Left cardiac atrium (tissue), 4 donors: ENCODE measurements at regions not wholly inside any gene's neighbourhood (a gene's known extent, or its start where the extent isn't known, plus 50 kb on each side); places are given as distances from the start of the nearest gene placed in this dataset.
"Not testable (repeated sequence)": the region's sequence is repeated elsewhere in the genome, so short reads cannot be mapped to it uniquely, and the experiment has no call there.

Experiments used
- ATAC-seq, 2 donors: fragments of 200-7000 bp; cut with Tn5 transposase; one replicate each; pipeline ENCODE4 v1.9.1; 2020; ENCODE audit warnings: mild to moderate bottlenecking in 2 of 2, moderate library complexity in 2 of 2
- DNase-seq: peaks from one replicate; pipeline ENCODE4 v3.0.0-alpha.2; 2020
- intact Hi-C, 2 donors: fragments of 100-400 bp; cut with DNase I; formaldehyde crosslinking; loops; one replicate each; pipeline versions ENCODE4 v1.14.1 to v1.15.1; 2022 to 2023
- donor health status: DM: no; HTN: yes; CAD: no.
- donor health status: DM: no; HTN: yes; CAD: no; lungs with severe emphysema.
- donor health status: DM: yes; HTN: yes; CAD: no.
- donor health status: Dilated cardiomyopathy.

DNA sequence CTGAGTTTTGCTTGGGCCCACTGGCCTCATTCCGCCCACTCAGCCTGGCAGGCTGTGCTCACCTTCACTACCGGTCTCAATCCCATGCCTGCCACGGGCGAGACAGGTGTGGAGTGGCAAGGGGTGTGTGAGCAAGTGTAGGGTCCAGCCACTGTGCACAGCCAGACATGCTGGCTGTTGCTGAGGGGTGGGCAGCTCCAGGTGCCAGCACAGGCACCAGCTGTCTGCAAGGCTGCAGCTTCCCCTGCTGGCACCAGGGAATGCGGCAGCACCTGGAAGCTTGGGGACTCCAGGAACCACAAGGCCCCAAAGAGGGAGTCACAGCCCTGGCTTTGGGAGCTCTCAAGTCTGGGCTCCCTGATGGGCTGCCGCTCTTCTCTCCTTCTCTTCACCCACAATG lies 372.7 kb downstream of the CBLN4 start:
- DNase-seq = no peak
- ATAC-seq = no peak
- intact Hi-C loops = no loop called here

GRCh38 chr20:55629143-55629542 lies 376.2 kb downstream of the CBLN4 start:
- intact Hi-C loops, ATAC-seq, DNase-seq: not testable (repeated sequence)

DNA sequence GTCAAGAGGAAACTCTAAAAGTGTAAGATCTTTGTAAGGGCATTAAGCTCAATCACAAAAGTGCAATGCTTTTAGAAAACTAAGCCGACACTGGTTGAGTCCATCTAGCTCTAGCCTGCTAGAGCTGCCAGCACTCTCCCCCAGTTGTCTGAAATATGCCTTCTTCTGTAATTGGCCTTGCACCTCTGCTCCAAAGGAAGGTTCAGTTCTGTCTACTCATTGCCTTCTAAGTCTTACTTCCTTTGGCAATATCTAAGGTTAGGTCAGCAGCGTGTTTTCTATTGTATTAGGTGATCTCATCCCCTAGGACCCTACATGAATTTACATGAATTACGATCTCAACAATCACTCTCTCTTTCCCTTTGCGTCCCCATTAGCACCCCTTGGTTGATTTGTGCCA lies 378.6 kb downstream of the CBLN4 start:
- ATAC-seq (no peak), DNase-seq (no peak)
- intact Hi-C loops = no loop called here

GRCh38 chr20:55616367-55616766 lies 389.0 kb downstream of the CBLN4 start:
- no peak for ATAC-seq

GRCh38 chr20:55615818-55616217 lies 389.5 kb downstream of the CBLN4 start:
- DNase-seq = no peak
- ATAC-seq = no peak
- intact Hi-C loops = no loop called here

More at GRCh38 chr20:55616367-55616766, 389.0 kb downstream of the CBLN4 start:
- DNase-seq = no peak
- intact Hi-C loops = no loop called here

GRCh38 chr20:55614220-55614757 lies 391.0 kb downstream of the CBLN4 start:
- intact Hi-C loops = no loop called here
- no peak for ATAC-seq
- no peak for DNase-seq

DNA sequence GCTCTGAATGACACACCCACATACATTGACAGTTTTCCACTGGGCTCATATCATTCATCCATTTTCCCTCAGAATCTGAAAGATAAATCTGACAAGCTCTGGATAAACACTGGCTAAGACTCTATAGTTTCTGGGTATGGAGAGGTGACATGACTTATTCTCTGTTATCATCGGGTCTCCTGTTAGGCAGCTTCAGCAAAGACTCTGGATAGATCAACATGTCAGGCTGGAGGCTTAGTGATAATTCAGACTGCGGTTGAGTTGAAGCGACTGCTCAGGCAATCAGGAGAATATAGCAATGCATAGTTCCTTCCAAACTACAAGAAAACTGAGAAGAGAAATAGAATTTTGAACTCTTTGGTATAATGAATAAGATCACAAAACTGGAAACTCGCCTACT lies 394.6 kb downstream of the CBLN4 start:
- DNase-seq = no peak
- ATAC-seq = no peak
- intact Hi-C loops = no loop called here

- intact Hi-C loops = no loop called here
- DNase-seq (no peak), ATAC-seq (no peak)
Measured at GRCh38 chr20:55605594-55605993, 399.7 kb downstream of the CBLN4 start.

GRCh38 chr20:55597526-55597925 lies 407.8 kb downstream of the CBLN4 start:
- intact Hi-C loops = no loop called here

GRCh38 chr20:55596431-55596830 lies 408.9 kb downstream of the CBLN4 start:
- no peak for ATAC-seq
- intact Hi-C loops = no loop called here
- DNase-seq = no peak

More at GRCh38 chr20:55597526-55597925, 407.8 kb downstream of the CBLN4 start:
- ATAC-seq (no peak), DNase-seq (no peak)

DNA sequence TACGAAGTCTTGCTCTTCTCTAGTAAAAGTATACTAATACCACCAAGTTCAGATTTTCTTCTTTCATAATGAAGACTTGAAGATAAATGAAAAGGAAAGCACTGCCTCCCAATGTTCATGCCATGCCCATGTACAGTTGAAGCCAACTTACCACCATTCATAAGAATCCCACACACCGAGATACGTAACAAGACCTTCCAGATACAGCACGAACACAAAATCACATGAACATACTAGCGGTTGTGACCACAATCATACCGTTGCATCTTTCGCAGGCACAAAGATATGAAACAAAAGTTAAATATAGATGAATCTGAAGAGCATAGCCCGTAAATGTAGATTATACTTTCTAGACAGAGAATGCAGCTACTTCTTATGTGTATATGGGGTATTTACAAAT lies 412.5 kb downstream of the CBLN4 start:
- no peak for ATAC-seq
- intact Hi-C loops = no loop called here
- no peak for DNase-seq

DNA sequence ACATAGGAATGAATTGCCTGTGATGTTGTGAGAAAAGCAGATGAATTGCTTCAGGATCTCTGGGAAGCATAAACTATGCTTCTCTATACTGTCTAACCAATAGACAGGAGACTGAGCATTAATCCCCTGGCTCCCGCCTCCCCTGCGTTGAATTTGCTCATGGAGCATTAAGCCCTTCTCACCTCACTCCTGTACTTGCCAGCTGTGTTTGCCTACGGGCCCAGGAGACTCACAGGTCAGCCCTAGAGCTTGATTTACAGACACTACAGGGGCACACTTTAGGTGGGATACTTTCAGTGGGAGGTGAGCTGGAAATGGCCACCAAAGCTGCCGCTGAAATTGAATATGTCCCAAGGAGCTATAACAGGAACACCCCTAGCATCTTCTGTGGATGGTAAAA lies 418.7 kb downstream of the CBLN4 start:
- intact Hi-C loops = no loop called here
- ATAC-seq (no peak), DNase-seq (no peak)

DNA sequence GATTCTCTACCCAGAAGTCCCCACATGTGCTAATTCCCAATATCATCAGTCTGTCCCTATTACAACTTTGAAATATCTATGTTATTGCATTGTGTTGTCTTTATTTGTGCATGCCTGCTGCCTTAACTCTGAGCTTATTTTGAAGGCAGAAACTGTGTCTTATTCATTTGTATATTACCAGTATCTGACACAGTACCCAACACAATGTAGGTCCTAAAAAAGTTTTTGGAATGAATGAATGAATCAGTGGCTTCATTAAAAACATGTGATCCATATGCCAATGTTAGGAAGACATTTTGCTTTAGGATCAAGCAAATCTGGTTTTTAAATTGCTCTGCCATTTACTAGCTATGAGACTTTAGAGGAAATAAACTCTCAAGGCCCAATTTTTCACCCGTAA lies 420.4 kb downstream of the CBLN4 start:
- intact Hi-C loops = no loop called here
- no peak for ATAC-seq
- no peak for DNase-seq

DNA sequence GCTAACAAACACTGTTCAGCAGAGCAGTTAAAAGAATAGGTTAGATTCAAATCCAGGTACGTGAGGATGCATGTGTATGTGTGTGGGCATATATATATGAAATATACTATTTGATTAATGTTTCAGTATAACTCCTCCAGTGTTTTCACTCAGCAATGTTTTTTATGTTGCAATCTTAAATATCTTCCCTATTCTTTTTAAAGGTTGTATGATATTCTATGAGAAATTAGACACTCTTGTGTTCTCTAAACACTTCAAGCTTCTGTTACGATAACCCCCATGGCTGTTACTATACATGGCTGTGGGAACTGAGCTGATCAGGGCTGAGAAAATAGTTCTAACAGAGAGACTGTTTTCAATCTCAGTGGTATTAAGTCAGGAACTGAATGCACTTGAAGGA lies 421.0 kb downstream of the CBLN4 start:
- no peak for ATAC-seq
- DNase-seq = no peak
- intact Hi-C loops = no loop called here

GRCh38 chr20:55583036-55583435 lies 422.3 kb downstream of the CBLN4 start:
- ATAC-seq = no peak
- intact Hi-C loops = no loop called here
- DNase-seq = no peak

- intact Hi-C loops = no loop called here
- no peak for ATAC-seq
Measured at GRCh38 chr20:55582498-55582897, 422.8 kb downstream of the CBLN4 start.

DNA sequence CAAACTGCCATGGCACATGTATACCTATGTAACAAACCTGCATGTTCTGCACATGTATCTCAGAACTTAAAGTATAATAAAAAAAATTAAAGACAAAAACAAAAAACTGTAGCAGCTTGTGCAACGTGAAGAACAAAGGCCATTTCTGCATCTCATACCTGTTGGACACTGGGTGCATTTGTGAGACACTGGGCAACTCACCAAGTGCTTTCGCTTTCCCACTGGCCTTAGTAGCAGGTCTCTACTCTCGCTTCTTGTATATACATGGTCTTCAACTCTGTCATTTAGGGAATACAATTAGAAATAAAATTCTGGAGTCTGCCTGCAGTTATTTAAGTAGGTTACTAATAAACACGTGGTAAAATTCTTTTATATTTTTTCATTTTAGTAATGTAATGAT lies 423.8 kb downstream of the CBLN4 start:
- no peak for ATAC-seq
- intact Hi-C loops = no loop called here
- DNase-seq = no peak

More at GRCh38 chr20:55582498-55582897, 422.8 kb downstream of the CBLN4 start:
- DNase-seq = no peak

DNA sequence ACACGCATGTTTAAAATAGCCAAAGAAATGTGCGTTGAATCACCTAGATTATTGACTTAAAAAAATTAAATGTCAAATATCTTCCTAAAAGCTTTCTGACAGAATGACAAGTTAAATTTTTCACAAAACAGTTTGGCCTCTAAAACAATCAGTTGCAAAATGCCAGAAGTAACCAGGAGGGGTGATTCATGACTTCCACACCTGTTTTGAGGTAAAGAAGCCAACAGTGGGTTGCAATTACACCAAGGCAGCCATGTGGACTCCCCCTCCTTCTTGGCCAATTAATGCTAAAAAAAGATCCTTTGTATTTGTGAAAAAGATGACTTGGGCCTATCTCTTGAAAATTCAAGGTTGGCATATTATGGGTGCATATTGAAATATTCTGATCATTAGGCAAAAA lies 424.8 kb downstream of the CBLN4 start:
- ATAC-seq = no peak
- intact Hi-C loops = no loop called here
- no peak for DNase-seq

DNA sequence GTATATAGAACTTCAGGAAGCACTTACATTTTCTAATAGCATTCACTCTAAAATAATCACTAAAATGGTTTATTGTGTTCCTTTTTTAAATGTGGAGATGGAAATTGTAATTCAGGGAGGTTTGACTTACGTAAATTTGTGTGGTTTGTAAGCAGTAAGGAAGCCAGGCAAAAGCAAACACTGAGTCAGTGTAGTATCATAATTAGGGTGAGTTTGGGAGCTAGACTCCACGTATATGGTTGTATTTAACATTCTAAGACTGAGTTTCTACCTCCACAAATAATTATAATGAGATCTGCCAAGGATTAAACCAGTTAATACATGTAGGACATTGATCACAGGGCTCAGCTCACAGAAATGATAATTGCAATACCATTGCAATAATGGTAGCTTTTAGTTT lies 425.5 kb downstream of the CBLN4 start:
- ATAC-seq (no peak), DNase-seq (no peak)
- intact Hi-C loops = no loop called here

DNA sequence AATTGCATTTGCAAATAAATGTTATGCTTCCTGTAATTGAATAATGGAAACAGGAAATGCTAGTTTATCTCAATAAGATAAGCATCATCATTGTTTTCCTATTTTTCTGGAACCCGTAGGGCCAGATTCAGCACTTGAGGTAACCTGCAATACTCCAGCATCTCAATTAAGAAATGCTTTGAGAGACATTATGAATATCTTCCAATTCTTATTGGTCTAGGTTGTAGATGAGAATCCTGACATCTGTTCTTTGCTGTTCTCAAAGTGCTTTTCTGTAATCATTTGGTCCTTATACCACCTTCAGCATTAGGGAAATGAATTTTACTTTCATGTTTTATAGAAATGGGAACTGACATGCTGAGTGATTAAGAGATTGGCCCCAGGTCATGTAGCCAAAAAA lies 428.3 kb downstream of the CBLN4 start:
- intact Hi-C loops = no loop called here
- DNase-seq = no peak

GRCh38 chr20:55569084-55569483 lies 436.2 kb downstream of the CBLN4 start:
- ATAC-seq (no peak), DNase-seq (no peak)
- intact Hi-C loops = no loop called here

More for the DNA sequence above, 428.3 kb downstream of the CBLN4 start:
- ATAC-seq = no peak

DNA sequence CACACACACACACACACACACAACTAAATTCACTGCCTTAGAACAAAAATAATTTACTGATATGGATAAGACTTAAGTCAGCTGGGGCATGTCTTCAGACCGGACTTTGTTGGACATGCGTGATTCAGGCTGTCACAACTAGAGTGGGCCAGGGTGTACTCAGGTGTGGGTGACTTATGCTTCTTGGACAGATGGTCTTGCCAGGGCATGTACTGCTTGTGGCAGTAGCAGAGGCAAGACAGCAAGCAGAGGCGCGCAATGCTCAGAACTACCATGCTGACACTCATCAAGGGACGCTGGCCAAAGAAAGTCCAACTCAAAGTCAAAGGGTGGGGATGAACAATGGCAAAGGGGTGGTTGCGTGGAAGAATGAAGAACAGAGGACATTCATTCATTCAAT lies 437.5 kb downstream of the CBLN4 start:
- intact Hi-C loops = no loop called here
- DNase-seq (no peak), ATAC-seq (no peak)
